Tibial artery (tissue), 4 donors: ENCODE measurements at regions not wholly inside any gene's neighbourhood (a gene's known extent, or its start where the extent isn't known, plus 50 kb on each side); places are given as distances from the start of the nearest gene placed in this dataset.

ENCODE experiments used
- DNase-seq, 2 donors: peaks; one replicate each; pipeline ENCODE4 v3.0.0-alpha.2; 2019
- H3K27ac ChIP-seq, 2 donors: fragments of 200-600 bp; sonication (generic) in 1 of 2; 1 replicate in 1 of 2; 2 replicates in 1 of 2; pipeline ENCODE4 v1.5.1; 2018 to 2019; ENCODE audit warnings: mild to moderate bottlenecking in 1 of 2
- H3K27me3 ChIP-seq, 2 donors: fragments of 200-600 bp; sonication (generic) in 1 of 2; one replicate each; pipeline versions ENCODE4 v1.5.1 to v1.6.0; 2016 to 2019
- H3K36me3 ChIP-seq, 3 donors: fragments of 200-600 bp; sonication (generic) in 2 of 3; one replicate each; pipeline ENCODE4 v1.5.1; 2016 to 2019; ENCODE audit warnings: mild to moderate bottlenecking in 2 of 3
- H3K4me1 ChIP-seq, 4 donors: fragments of 200-600 bp; sonication (generic) in 2 of 4; 1 replicate in 3 of 4; 2 replicates in 1 of 4; pipeline ENCODE4 v1.5.1; 2016 to 2019
- H3K4me3 ChIP-seq, 2 donors: fragments of 200-600 bp; sonication (generic) in 1 of 2; 1 replicate in 1 of 2; 2 replicates in 1 of 2; pipeline ENCODE4 v1.5.1; 2018 to 2019; ENCODE audit warnings: mild to moderate bottlenecking in 2 of 2
- H3K9me3 ChIP-seq, 3 donors: fragments of 200-600 bp; sonication (generic) in 1 of 3; one replicate each; pipeline ENCODE4 v1.5.1; 2016 to 2019
- CTCF ChIP-seq, 2 experiments: fragments of 200-600 bp in 1 of 2; fragments of 450-650 bp in 1 of 2; IDR thresholded peaks; one replicate each; pipeline ENCODE4 v1.5.1; 2017 to 2019; ENCODE audit warnings: antibody characterized with exemption in 2 of 2, mild to moderate bottlenecking in 1 of 2, moderate library complexity in 1 of 2
- intact Hi-C: fragments of 100-400 bp; cut with DNase I; formaldehyde crosslinking; loops from one replicate; pipeline ENCODE4 v1.15.0; 2023; ENCODE audit warnings: low total_unique reads

DNA sequence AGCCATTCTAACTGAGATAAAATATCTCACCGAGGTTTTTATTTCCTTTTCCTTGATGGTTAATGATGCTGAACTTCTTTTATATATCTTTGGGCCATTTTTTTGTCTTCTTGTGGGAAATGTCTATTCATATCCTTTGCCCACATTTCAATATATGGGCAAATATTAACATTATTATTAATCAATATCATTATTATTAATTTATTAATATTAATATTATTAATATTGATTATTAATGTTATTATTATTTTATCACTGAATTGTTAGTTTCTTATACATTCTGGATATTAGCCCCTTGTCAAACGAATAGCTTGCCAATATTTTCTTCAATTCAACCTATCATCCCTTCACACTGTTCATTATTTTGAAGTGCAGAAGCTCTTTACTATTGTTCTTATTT is 2203.6 kb downstream of the PCDH9 start:
- no peaks in the 10 kb centered on the region for H3K4me1 ChIP-seq
- H3K36me3 ChIP-seq, result no peaks in the 10 kb centered on the region
- no peaks in the 10 kb centered on the region for H3K27me3 ChIP-seq
- no peaks in the 10 kb centered on the region for H3K9me3 ChIP-seq
- intact Hi-C loops, result no loop called here
- DNase-seq, result no peak
- H3K27ac ChIP-seq, result no peak overlapping the region
- TF ChIP-seq CTCF (IDR thresholded peaks at IDR 0.05), result no peak
- no peak overlapping the region for H3K4me3 ChIP-seq

GRCh38 chr13:65011378-65011777 is 2218.8 kb downstream of the PCDH9 start:
- no peak overlapping the region for H3K4me3 ChIP-seq
- no peaks in the 10 kb centered on the region for H3K4me1 ChIP-seq
- H3K9me3 ChIP-seq, result no peaks in the 10 kb centered on the region
- no peak overlapping the region for H3K27ac ChIP-seq
- no peaks in the 10 kb centered on the region for H3K36me3 ChIP-seq
- no peak for DNase-seq
- intact Hi-C loops, result no loop called here
- no peaks in the 10 kb centered on the region for H3K27me3 ChIP-seq
- TF ChIP-seq CTCF (IDR thresholded peaks at IDR 0.05), result no peak

GRCh38 chr13:64997438-64997837 is 2232.7 kb downstream of the PCDH9 start:
- TF ChIP-seq CTCF (IDR thresholded peaks at IDR 0.05), result no peak
- H3K4me1 ChIP-seq, result no peaks in the 10 kb centered on the region
- H3K36me3 ChIP-seq, result no peaks in the 10 kb centered on the region
- H3K27me3 ChIP-seq, result no peaks in the 10 kb centered on the region
- H3K9me3 ChIP-seq, result no peaks in the 10 kb centered on the region
- H3K27ac ChIP-seq, result no peak overlapping the region
- no peak for DNase-seq
- no peak overlapping the region for H3K4me3 ChIP-seq
- intact Hi-C loops, result no loop called here

DNA sequence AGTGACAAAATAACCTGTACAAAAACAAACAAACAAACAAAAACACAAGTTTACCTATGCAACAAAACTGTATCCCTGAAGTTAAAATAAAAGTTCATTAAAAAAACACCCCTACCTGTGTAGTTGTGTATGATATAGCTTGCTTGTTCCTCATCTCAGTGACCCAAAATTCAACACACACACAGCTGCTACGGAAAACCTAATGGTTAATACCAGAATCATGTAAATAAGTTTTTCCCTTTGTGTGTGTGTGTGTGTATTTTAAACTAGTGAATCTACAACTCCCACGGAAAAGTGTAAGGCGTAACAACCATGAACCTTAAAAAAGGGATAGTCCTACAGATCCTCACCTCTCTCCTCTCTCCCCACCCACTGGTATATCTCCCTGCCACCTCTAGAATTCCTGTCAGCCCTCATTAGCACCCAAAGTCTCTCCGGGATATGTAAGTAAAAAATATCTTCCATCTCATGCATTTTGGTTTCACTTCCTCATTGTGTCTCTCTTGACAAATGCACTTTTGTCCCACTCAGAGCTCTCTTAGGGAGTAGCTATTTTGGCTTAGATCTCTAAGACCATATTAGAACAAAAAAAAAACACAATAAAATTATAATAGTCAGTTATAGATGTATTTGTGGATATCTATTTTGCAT is 2236.5 kb downstream of the PCDH9 start:
- TF ChIP-seq CTCF (IDR thresholded peaks at IDR 0.05), result no peak
- no peak for DNase-seq
- Histone ChIP-seq H3K4me1 (no peaks in the 10 kb centered on the region), H3K36me3 (no peaks in the 10 kb centered on the region), H3K27ac (no peak overlapping the region), H3K9me3 (no peaks in the 10 kb centered on the region), H3K27me3 (no peaks in the 10 kb centered on the region), H3K4me3 (no peak overlapping the region)
- intact Hi-C loops, result no loop called here

DNA sequence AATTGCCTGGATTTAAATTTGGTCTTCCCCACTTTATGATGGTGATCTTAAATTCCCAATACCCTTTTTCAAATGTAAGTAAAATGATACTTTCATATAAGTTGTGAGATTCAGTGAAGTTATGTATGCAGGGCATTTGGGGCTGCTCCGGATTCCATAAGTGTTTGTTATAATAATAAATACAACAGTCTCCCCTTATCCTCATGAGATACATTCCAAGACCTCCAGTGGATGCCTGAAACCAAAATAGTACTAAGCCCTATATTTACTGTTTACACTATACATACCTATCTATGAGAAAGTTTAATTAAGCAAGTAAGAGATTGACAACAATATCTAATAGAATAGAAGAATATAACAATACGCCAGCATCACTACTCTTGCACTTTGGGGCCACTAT is 2237.8 kb downstream of the PCDH9 start:
- intact Hi-C loops, result no loop called here
- no peaks in the 10 kb centered on the region for H3K4me1 ChIP-seq
- no peaks in the 10 kb centered on the region for H3K9me3 ChIP-seq
- TF ChIP-seq CTCF (IDR thresholded peaks at IDR 0.05), result no peak
- DNase-seq, result no peak
- H3K36me3 ChIP-seq, result no peaks in the 10 kb centered on the region
- no peak overlapping the region for H3K4me3 ChIP-seq
- H3K27ac ChIP-seq, result no peak overlapping the region
- no peaks in the 10 kb centered on the region for H3K27me3 ChIP-seq

DNA sequence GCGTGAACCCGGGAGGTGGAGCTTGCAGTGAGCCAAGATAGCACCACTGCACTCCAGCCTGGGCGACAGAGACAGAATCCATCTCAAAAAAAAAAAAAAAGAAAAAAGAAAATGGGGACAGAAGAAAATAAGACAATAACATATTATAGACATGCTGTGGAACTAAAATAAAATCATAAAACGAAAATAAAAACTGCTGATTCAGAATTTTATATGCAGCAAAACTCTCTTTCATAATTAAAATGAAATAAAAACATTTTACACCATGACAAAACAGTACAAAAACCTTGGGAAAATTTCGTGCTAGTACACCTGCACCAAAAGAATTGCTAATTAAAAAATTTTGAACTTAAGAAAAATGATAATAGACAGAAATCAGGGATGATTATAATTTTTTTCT is 2245.1 kb downstream of the PCDH9 start:
- no peak for TF ChIP-seq CTCF (IDR thresholded peaks at IDR 0.05)
- no peaks in the 10 kb centered on the region for H3K4me1 ChIP-seq
- H3K9me3 ChIP-seq, result no peaks in the 10 kb centered on the region
- intact Hi-C loops, result no loop called here
- H3K27me3 ChIP-seq, result no peaks in the 10 kb centered on the region
- H3K4me3 ChIP-seq, result no peak overlapping the region
- H3K27ac ChIP-seq, result no peak overlapping the region
- no peaks in the 10 kb centered on the region for H3K36me3 ChIP-seq
- no peak for DNase-seq
